HG02970 (cell line): ENCODE measurements at regions not wholly inside any gene's neighbourhood (a gene's known extent, or its start where the extent isn't known, plus 50 kb on each side); places are given as distances from the start of the nearest gene placed in this dataset.
"Not testable (repeated sequence)": the region's sequence is repeated elsewhere in the genome, so short reads cannot be mapped to it uniquely, and the experiment has no call there.

ENCODE experiments used
- ATAC-seq: cut with Tn5 transposase; IDR thresholded peaks from one replicate; pipeline ENCODE4 v1.9.1; 2021; ENCODE audit warnings: mild to moderate bottlenecking, moderate library complexity, moderate number of reproducible peaks; ENCODE audit not compliant: unreplicated experiment, low FRiP score

- ATAC-seq, result no peak
These were observed 113.3 kb upstream of the JCAD start for GRCh38 chr10:30172673-30173072.

- ATAC-seq, result no peak
These were observed 112.7 kb upstream of the JCAD start for GRCh38 chr10:30172091-30172490.

GRCh38 chr10:30171601-30172000, 112.2 kb upstream of the JCAD start:
- ATAC-seq, result no peak

- no peak for ATAC-seq
These were observed 111.4 kb upstream of the JCAD start for GRCh38 chr10:30170814-30171213.

- ATAC-seq, result no peak
These were observed 110.8 kb upstream of the JCAD start for GRCh38 chr10:30170146-30170545.

- no peak for ATAC-seq
These were observed 110.0 kb upstream of the JCAD start for GRCh38 chr10:30169342-30169741.

- ATAC-seq, result no peak
These were observed 107.5 kb upstream of the JCAD start for GRCh38 chr10:30166929-30167328.

- not testable (repeated sequence) for ATAC-seq
These were observed 104.0 kb upstream of the JCAD start for GRCh38 chr10:30163410-30163809.

GRCh38 chr10:30162796-30163195, 103.4 kb upstream of the JCAD start:
- not testable (repeated sequence) for ATAC-seq

GRCh38 chr10:30160271-30160982, 101.0 kb upstream of the JCAD start:
- ATAC-seq, result no peak

- not testable (repeated sequence) for ATAC-seq
These were observed 100.2 kb upstream of the JCAD start for GRCh38 chr10:30159614-30160013.

- no peak for ATAC-seq
These were observed 99.1 kb upstream of the JCAD start for GRCh38 chr10:30158325-30158960.

GRCh38 chr10:30155401-30155800, 96.0 kb upstream of the JCAD start:
- no peak for ATAC-seq

- ATAC-seq, result no peak
These were observed 95.2 kb upstream of the JCAD start for GRCh38 chr10:30154561-30154960.

- no peak for ATAC-seq
These were observed 94.7 kb upstream of the JCAD start for GRCh38 chr10:30154126-30154525.

- no peak for ATAC-seq
These were observed 92.4 kb upstream of the JCAD start for GRCh38 chr10:30151581-30152389.

- no peak for ATAC-seq
These were observed 82.0 kb upstream of the JCAD start for GRCh38 chr10:30141423-30141822.

GRCh38 chr10:30134171-30134945, 75.0 kb upstream of the JCAD start:
- ATAC-seq, result no peak

- ATAC-seq, result no peak
These were observed 73.8 kb upstream of the JCAD start for GRCh38 chr10:30133198-30133597.

GRCh38 chr10:30131369-30131768, 72.0 kb upstream of the JCAD start:
- ATAC-seq, result not testable (repeated sequence)

- ATAC-seq, result not testable (repeated sequence)
These were observed 69.9 kb upstream of the JCAD start for GRCh38 chr10:30129326-30129725.
